B cell (primary cell): ENCODE measurements at regions not wholly inside any gene's neighbourhood (a gene's known extent, or its start where the extent isn't known, plus 50 kb on each side); places are given as distances from the start of the nearest gene placed in this dataset.

Experiments
- ATAC-seq: fragments of 200-7000 bp; cut with Tn5 transposase; one replicate; pipeline ENCODE4 v1.10.0; 2021; ENCODE audit warnings: low read depth, mild to moderate bottlenecking, moderate number of reproducible peaks, moderate library complexity
- CTCF ChIA-PET: fragments of 350-600 bp; sonication (Branson Sonifier 250); formaldehyde crosslinking; loops from one replicate; lab custom pipeline; 2021; ENCODE audit warnings: antibody characterized with exemption, inconsistent platforms; lab: Charles Lee
- POLR2A ChIA-PET: fragments of 350-600 bp; sonication (Branson Sonifier 250); formaldehyde crosslinking; loops from one replicate; lab custom pipeline; 2021; ENCODE audit warnings: antibody characterized with exemption; lab: Charles Lee
- DNase-seq: peaks from one replicate; pipeline ENCODE4 v3.0.0; 2013
- H2AFZ ChIP-seq: 2 replicates; pipeline ENCODE4 v1.6.1; 2012; ENCODE audit warnings: mild to moderate bottlenecking, low read depth, low read length; ENCODE audit not compliant: insufficient read depth, poor library complexity, severe bottlenecking
- H3K27ac ChIP-seq, 2 donors: 1 replicate in 1 of 2; 2 replicates in 1 of 2; pipeline ENCODE4 v1.5.1; 2012 to 2013; ENCODE audit warnings: low read length in 2 of 2, mild to moderate bottlenecking in 2 of 2, moderate library complexity in 1 of 2
- H3K27me3 ChIP-seq, 4 experiments: fragments of 200-600 bp in 1 of 4; sonication (generic) in 1 of 4; replicated peaks in 1 of 4; 1 replicate in 2 of 4; 2 replicates in 2 of 4; pipeline versions ENCODE4 v1.6.1 to v1.7.0; 2013 to 2016; ENCODE audit warnings: low read length in 3 of 4, mild to moderate bottlenecking in 2 of 4, mixed read lengths in 1 of 4, moderate library complexity in 1 of 4; ENCODE audit not compliant: insufficient read depth in 4 of 4, control insufficient read depth in 3 of 4; ENCODE audit errors: control extremely low read depth in 1 of 4
- H3K36me3 ChIP-seq, 2 experiments: replicated peaks in 1 of 2; 1 replicate in 1 of 2; 2 replicates in 1 of 2; pipeline versions ENCODE4 v1.6.1 to v1.7.1; 2013; ENCODE audit warnings: low read length in 1 of 2; ENCODE audit not compliant: insufficient read depth in 2 of 2, control insufficient read depth in 1 of 2; ENCODE audit errors: control extremely low read depth in 1 of 2, extremely low read depth in 1 of 2
- H3K4me1 ChIP-seq, 2 donors: fragments of 200-600 bp in 1 of 2; sonication (generic) in 1 of 2; 1 replicate in 1 of 2; 2 replicates in 1 of 2; pipeline versions ENCODE4 v1.5.1 to v1.6.1; 2013 to 2017; ENCODE audit warnings: low read length in 2 of 2; ENCODE audit not compliant: control insufficient read depth in 2 of 2, insufficient read depth in 2 of 2
- H3K4me2 ChIP-seq: replicated peaks from 2 replicates; pipeline ENCODE3; 2012; ENCODE audit warnings: mild to moderate bottlenecking, low read depth, low read length; ENCODE audit not compliant: poor library complexity, severe bottlenecking
- H3K4me3 ChIP-seq, 5 experiments: fragments of 200-600 bp in 1 of 5; sonication (generic) in 1 of 5; 1 replicate in 3 of 5; 2 replicates in 2 of 5; pipeline versions ENCODE4 v1.5.1 to v1.7.0; 2011 to 2016; ENCODE audit warnings: low read length in 4 of 5, mild to moderate bottlenecking in 4 of 5, low read depth in 2 of 5, control low read depth in 1 of 5, moderate library complexity in 1 of 5; ENCODE audit not compliant: insufficient read depth in 1 of 5; ENCODE audit errors: control extremely low read depth in 1 of 5, extremely low read depth in 1 of 5
- H3K79me2 ChIP-seq: fragments of 200-600 bp; sonication (generic); one replicate; pipeline ENCODE4 v1.6.0; 2016; ENCODE audit warnings: low read length; ENCODE audit not compliant: control insufficient read depth, insufficient read depth
- H3K9ac ChIP-seq: fragments of 200-600 bp; sonication (generic); 2 replicates; pipeline ENCODE4 v1.6.1; 2017; ENCODE audit warnings: mild to moderate bottlenecking, low read length, moderate library complexity
- H3K9me3 ChIP-seq, 3 donors: one replicate each; pipeline versions ENCODE4 v1.6.1 to v1.7.1; 2013; ENCODE audit warnings: low read length in 2 of 3; ENCODE audit not compliant: control insufficient read depth in 2 of 3, insufficient read depth in 1 of 3; ENCODE audit errors: control extremely low read depth in 1 of 3
- H4K20me1 ChIP-seq: 2 replicates; pipeline ENCODE4 v1.6.0; 2012; ENCODE audit warnings: mild to moderate bottlenecking, low read length; ENCODE audit not compliant: insufficient read depth, control insufficient read depth, poor library complexity, severe bottlenecking
- H3K27ac Mint-ChIP-seq: one replicate; pipeline ENCODE4 v1.8.0; 2021; ENCODE audit warnings: mixed read lengths
- H3K27me3 Mint-ChIP-seq: one replicate; pipeline ENCODE4 v1.8.0; 2021; ENCODE audit warnings: mixed read lengths
- H3K4me1 Mint-ChIP-seq: one replicate; pipeline ENCODE4 v1.8.0; 2021; ENCODE audit warnings: mixed read lengths
- H3K4me3 Mint-ChIP-seq: one replicate; pipeline ENCODE4 v1.8.0; 2021; ENCODE audit warnings: mixed read lengths
- H3K9me3 Mint-ChIP-seq: one replicate; pipeline ENCODE4 v1.8.0; 2022; ENCODE audit warnings: mixed read lengths; ENCODE audit not compliant: insufficient read depth
- EZH2 ChIP-seq: IDR thresholded peaks from 2 replicates; pipeline ENCODE4 v1.6.1; 2012; ENCODE audit warnings: borderline replicate concordance, low read depth, mild to moderate bottlenecking, moderate library complexity, low read length; ENCODE audit not compliant: insufficient read depth, poor library complexity, severe bottlenecking
- WGBS: methylation state at CpG from one replicate; pipeline ENCODE4 v1.1.5; 2013; ENCODE audit warnings: missing lambda C conversion rate; ENCODE audit not compliant: insufficient coverage; 5-methylcytosine and 5-hydroxymethylcytosine counted together
- intact Hi-C: fragments of 100-400 bp; cut with micrococcal nuclease; formaldehyde crosslinking; loops from one replicate; pipeline ENCODE4 v1.10.0; 2022
- TF ChIP-seq, protein P1 (sequence below): fragments of 200-600 bp; IDR thresholded peaks from one replicate; pipeline ENCODE4 v1.8.0; 2022; ENCODE audit warnings: antibody characterized with exemption, mild to moderate bottlenecking

DNA sequence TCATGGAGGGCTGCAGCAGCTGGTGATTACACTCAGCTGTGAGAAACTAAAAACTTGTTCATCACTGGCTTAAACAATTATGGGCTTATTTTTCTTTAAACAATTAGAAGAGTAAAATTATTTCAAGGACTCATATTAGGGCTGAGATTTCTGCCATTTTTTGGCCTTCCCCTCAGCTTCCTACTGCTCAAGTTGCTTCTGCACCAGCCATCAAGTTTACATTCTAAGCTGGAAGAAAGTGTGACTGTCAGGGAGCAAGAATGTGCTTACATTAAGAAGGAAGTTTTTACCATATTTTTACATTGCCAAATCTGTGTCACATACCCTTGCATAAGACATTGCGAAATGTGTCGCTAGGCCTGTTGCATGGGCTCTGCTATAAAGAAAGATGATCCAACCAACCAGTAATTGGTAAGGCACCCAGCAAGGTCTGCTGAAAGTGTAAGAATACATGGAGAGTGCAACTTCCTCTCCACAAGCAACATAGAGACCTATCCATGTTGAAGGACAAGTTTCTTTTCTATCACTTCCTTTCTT, 260.3 kb upstream of the CDH10 start:
- WGBS, result 70% methylated on average over 2 of the region's 2 CpGs
- ATAC-seq, result no peak
- intact Hi-C loops, result no loop called here
- Mint-ChIP-seq H3K9me3 (peaks cover 10% of the 10 kb centered on the region), H3K27ac (no peak overlapping the region), H3K27me3 (no peaks in the 10 kb centered on the region), H3K4me1 (no peaks in the 10 kb centered on the region), H3K4me3 (no peak overlapping the region)
- ChIA-PET POLR2A (no interaction called here), CTCF (no interaction called here)
- Histone ChIP-seq H3K27me3 (no peaks in the 10 kb centered on the region), H3K36me3 (no peaks in the 10 kb centered on the region), H3K4me3 (no peak overlapping the region), H3K27ac (no peak overlapping the region), H3K4me1 (no peaks in the 10 kb centered on the region), H3K4me2 (no peak overlapping the region), H3K79me2 (no peaks in the 10 kb centered on the region), H3K9me3 (no peaks in the 10 kb centered on the region), H2AFZ (no peak overlapping the region), H4K20me1 (no peaks in the 10 kb centered on the region), H3K9ac (no peak overlapping the region)
- TF ChIP-seq EZH2, result no peak
- TF ChIP-seq, protein P1, sequence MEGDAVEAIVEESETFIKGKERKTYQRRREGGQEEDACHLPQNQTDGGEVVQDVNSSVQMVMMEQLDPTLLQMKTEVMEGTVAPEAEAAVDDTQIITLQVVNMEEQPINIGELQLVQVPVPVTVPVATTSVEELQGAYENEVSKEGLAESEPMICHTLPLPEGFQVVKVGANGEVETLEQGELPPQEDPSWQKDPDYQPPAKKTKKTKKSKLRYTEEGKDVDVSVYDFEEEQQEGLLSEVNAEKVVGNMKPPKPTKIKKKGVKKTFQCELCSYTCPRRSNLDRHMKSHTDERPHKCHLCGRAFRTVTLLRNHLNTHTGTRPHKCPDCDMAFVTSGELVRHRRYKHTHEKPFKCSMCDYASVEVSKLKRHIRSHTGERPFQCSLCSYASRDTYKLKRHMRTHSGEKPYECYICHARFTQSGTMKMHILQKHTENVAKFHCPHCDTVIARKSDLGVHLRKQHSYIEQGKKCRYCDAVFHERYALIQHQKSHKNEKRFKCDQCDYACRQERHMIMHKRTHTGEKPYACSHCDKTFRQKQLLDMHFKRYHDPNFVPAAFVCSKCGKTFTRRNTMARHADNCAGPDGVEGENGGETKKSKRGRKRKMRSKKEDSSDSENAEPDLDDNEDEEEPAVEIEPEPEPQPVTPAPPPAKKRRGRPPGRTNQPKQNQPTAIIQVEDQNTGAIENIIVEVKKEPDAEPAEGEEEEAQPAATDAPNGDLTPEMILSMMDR, result no peak
- no peak for DNase-seq

GRCh38 chr5:24899180-24899579, 254.4 kb upstream of the CDH10 start:
- H3K79me2 ChIP-seq, result no peaks in the 10 kb centered on the region
- no peak for TF ChIP-seq EZH2
- TF ChIP-seq, protein P1, result no peak
- no peak overlapping the region for H3K27ac ChIP-seq
- no peak overlapping the region for H3K4me2 ChIP-seq
- peaks cover 0 to 3% (median 0%) of the 10 kb centered on the region in 3 donors for H3K9me3 ChIP-seq
- H4K20me1 ChIP-seq, result no peaks in the 10 kb centered on the region
- no peaks in the 10 kb centered on the region for H3K27me3 ChIP-seq
- no peak for DNase-seq
- intact Hi-C loops, result no loop called here
- H3K9ac ChIP-seq, result no peak overlapping the region
- H3K4me1 Mint-ChIP-seq, result no peaks in the 10 kb centered on the region
- no peak overlapping the region for H3K4me3 ChIP-seq
- no peaks in the 10 kb centered on the region for H3K4me1 ChIP-seq
- CTCF ChIA-PET, result no interaction called here
- ATAC-seq, result no peak
- H2AFZ ChIP-seq, result no peak overlapping the region
- WGBS, result no CpG with 5 or more reads among the region's 2 CpGs
- no peak overlapping the region for H3K4me3 Mint-ChIP-seq
- H3K27me3 Mint-ChIP-seq, result no peaks in the 10 kb centered on the region
- H3K27ac Mint-ChIP-seq, result no peak overlapping the region
- POLR2A ChIA-PET, result no interaction called here
- peaks cover 4% of the 10 kb centered on the region for H3K9me3 Mint-ChIP-seq
- no peaks in the 10 kb centered on the region for H3K36me3 ChIP-seq
